GM12891 (cell line): ENCODE measurements at regions not wholly inside any gene's neighbourhood (a gene's known extent, or its start where the extent isn't known, plus 50 kb on each side); places are given as distances from the start of the nearest gene placed in this dataset.

Experiments
- PAX5 ChIP-seq: IDR thresholded peaks from 2 replicates; pipeline ENCODE4 v1.6.1; 2011; ENCODE audit warnings: low read length, moderate library complexity, mild to moderate bottlenecking; ENCODE audit not compliant: insufficient read depth, severe bottlenecking
- POLR2A ChIP-seq: IDR thresholded peaks from 2 replicates; pipeline ENCODE4 v1.6.1; 2011; ENCODE audit warnings: low read depth, low read length, control low read depth
- POLR2AphosphoS5 ChIP-seq: IDR thresholded peaks from 2 replicates; pipeline ENCODE4 v1.6.1; 2011; ENCODE audit warnings: low read depth, low read length, control low read depth
- TAF1 ChIP-seq: IDR thresholded peaks from 2 replicates; pipeline ENCODE4 v1.6.1; 2011; ENCODE audit warnings: low read depth, low read length, control low read depth

GRCh38 chr5:96577909-96578308 is 84.3 kb upstream of the CAST start:
- no peak for TF ChIP-seq TAF1
- TF ChIP-seq POLR2AphosphoS5: no peak
- TF ChIP-seq PAX5: no peak
- TF ChIP-seq POLR2A: no peak
